HG02588 (cell line): ENCODE measurements at regions not wholly inside any gene's neighbourhood (a gene's known extent, or its start where the extent isn't known, plus 50 kb on each side); places are given as distances from the start of the nearest gene placed in this dataset.
"Not testable (repeated sequence)": the region's sequence is repeated elsewhere in the genome, so short reads cannot be mapped to it uniquely, and the experiment has no call there.

ENCODE experiments used
- ATAC-seq: cut with Tn5 transposase; IDR thresholded peaks from one replicate; pipeline ENCODE4 v1.9.1; 2021; ENCODE audit warnings: mild to moderate bottlenecking, moderate library complexity; ENCODE audit not compliant: unreplicated experiment

DNA sequence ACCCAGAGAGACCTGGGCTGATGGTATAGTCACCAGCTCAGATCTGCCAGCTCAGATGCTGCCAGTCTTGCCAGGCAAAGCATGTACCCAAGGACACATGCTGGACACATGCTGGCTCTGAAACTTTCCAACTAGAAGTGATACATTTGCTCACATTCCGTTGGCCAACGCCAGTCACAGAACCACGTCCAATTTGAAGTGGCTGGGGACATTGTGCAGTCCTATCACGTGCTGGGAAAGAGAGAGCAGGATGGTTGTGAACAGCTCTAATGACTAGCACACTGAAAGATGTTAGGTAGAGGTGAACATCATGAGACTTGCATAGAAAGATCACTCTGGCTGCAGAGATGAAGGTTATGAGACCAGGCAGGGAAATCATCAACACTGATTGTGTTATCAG, 308.5 kb upstream of the ROPN1 start:
- no peak for ATAC-seq

DNA sequence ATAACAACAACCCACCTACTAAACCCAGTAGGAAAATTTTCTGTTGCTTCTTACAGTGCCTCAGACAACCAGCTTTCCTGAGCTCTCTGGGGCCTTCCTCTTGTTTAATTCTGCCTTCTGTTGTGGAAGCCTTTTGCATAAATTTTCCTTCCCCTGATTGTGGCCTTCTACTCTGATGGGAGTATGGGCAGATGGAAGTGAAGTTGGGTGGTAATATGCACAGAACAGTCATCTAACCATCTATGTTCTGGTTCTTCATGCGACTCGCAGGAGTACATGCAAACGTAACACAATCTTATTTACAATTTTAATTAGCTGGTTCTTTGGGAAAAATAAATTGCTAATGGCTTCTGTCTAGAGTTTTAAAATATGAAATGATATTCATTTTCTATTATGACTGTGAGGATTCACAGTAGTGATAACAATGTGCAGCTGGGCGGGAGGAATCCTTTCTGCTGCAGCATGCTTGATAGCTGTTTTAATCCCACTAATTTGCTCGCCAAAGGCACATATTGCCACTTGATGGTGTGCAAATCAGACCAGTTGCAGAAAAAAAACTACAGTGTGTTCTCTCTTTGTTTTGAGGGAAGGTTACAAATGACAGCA, 311.5 kb upstream of the ROPN1 start:
- no peak for ATAC-seq

DNA sequence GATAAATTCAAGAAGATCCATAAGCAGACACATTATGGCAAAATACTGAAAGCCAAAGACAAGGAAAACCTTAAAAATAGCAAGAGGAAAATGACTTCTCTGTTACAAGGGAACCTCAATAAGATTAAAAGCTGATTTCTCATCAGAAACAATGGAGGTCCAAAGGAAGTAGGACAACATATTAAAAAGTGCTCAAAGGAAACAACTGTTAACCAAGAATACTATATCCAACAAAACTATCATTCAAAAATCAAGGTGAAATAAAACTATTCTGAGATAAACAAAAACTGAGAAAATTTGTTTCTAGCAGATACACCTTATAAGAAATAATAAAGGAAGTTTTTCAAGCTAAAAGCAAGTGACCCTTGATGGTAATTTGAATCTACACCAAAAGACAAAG, 314.7 kb upstream of the ROPN1 start:
- ATAC-seq = no peak

DNA sequence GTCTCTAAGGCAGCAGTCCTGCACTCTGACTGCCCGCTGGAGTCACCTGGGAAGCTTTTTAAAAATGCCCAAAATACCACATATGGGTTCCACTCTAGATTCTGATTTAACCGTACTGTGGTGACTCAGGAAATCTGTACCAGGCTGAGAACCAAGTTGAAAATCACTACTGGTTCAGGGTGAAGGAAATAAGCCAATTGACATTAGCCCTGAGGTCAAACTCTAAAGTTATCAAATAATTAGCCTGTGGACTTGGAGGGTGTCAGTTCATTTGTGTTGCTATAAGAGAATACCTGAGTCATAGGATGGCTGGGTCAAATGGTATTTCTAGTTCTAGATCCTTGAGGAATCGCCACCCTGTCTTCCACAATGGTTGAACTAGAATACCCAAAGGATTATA, 321.7 kb upstream of the ROPN1 start:
- no peak for ATAC-seq

DNA sequence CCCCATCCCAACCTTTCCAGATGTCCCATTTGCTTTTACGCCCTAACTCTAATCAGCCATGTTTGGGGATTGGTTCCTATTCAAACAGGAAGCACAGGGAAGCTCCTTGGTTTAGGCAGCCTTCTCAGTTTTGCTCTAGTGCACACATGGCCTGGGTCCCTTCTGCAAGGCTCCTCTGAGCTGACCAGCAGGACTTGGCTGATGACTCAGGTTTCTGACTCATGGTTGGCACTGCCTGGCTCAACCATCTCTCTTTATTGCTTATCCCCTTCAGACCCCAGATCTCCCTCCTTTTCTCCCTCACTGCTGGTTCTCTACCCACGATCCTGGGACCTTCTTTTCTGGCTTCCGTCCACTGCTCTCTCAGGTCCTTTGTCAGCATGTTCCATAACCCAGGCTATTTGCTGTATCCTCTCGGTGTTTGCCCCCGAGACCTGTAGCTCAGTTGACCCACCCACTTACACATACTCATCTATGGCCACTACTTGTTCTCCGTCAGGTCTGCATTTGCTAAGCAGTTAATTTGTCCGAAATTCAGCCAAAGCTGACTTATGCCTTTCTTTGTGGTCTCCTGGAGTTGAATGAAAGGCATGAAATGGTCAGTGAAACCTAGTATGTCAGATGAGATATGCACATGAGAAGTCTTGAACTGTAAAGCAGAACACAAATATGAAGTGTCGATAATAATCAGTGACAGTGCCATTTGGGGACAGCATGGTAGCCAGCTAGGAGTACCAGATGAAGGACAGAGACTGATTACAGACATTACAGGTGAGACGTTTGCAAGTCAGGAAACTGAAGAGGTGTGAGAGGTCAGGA, 323.5 kb upstream of the ROPN1 start:
- no peak for ATAC-seq

DNA sequence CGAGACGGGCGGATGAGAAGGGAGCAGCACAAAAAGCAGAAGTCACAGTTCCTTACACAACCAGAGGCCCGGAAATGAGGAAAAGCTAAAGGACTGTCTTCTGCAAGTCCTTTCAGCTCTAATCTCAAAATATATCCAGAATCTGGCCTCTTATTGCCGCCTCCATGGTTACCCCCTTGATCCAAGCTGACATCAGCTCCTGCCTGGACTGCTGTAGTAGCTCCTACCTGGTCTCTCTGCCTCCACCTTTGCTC, 324.0 kb upstream of the ROPN1 start:
- ATAC-seq = no peak

DNA sequence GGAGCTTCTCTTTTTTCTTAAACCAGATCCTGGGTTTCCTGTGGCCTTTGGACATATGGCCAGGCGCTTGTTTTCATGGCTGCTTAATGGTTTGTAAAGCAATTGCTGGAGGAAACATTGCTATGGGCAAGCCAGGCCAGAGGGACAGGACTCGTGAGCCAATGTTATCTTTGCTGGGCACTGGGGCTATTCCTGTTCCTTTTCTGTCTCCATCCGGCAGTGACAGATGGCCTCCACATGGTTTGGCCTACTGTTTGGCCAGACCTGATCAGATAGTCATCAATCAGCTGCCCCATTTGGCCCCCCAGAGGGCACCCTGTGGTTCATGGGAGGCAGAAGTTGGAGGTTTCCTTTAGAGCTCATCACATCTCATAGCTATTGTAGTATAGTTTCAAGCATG, 326.1 kb upstream of the ROPN1 start:
- no peak for ATAC-seq

DNA sequence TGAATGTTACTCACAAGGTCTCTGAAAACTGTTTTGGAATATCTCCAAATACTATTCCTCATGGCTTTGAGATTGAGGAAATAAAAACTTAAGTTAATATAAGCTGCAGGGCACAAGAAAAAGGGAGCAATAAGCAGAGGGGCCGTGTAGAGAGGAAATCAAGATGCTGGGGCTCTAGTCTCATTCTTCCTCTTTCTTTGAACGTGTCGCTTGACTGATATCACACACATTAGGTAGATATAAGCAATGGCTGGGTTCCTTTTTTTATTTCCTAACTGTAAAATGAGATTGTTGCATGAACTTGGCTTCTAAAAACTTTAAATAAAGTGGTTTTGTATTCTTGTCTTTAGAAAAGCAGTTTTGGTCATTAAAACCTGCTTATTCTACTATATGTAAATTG, 326.7 kb upstream of the ROPN1 start:
- ATAC-seq = no peak

DNA sequence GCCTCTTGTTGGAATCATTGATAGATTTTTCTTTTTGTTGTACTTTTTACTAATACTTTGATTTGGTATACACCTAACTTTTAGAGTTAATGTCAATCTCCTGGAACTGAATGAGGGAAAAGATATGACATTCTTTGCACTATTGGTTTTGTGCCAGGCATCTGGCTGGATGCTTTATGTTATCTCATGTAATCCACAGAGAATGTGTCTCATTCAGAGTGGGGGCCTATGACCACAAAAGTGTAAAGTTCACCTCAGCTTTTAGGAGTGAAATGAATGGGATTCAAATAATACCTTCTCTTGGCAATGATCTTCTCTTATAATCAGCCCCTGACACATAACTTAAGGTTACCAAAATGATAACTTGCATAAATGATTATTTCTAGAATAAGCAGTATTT, 329.1 kb upstream of the ROPN1 start:
- ATAC-seq = no peak

DNA sequence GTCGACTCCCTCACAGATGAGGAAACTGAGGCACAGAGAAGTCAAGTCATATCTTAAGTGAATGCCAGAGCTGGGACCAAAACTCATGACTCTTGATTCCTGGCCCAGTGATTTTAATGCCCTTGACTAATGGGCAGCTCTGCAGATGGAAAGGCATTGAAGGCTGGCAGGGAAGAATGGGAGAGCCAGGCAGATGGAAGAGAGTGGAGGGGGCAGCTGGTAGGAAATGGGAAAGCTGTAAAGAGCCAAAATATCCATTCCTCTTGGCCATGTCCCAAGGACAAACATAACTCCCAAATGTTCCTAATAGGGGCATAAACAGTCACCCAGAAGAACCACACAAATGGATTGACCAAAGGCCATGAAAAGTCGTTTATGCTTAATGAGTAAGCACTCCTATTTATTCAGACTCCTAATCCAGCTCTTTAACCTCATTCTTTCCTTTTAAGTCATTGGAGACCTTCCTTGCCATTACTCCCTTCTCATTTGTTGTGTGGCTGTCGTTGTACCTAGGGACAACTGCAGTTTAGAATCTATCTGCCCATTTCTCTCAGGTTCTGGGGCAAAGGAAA, 330.5 kb upstream of the ROPN1 start:
- ATAC-seq = no peak

DNA sequence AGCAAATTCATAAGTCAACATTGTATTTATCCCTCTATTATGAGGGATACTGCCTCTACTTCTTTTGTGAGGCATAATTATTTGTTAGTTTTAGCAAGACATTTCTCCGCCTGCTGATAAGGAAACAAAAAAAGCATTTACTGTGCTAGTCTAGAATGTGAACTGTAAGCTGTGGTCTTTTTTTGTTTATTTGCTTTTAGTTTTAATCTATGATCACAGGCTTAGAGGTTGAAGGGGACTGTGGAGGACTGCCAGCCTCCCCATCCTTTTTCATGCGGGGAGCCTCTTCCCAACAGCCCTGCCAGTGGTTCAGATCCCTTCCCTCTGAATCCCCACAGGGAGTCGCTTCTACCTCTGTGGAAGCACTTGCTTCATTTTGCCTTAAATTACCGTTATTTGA, 331.0 kb upstream of the ROPN1 start:
- no peak for ATAC-seq

DNA sequence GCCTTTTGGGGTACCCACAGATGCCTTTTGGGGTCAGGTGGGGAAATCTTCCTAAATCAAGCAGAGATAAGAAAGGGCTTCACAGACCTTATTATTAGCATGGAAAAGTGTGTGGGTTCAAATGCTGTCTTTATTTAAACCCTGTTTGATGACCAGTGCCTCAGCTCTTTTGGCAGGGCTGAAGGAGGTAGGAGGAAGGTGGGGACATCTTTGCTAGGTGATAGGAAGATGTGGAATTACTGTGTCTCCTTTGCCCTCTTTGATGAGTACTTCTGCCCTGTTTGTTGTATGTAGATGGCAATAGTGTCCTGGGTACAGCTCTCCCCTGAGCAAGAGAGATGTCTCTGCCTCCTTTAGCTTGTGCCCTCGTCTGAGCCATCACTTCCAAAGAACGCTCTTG, 333.3 kb upstream of the ROPN1 start:
- no peak for ATAC-seq

DNA sequence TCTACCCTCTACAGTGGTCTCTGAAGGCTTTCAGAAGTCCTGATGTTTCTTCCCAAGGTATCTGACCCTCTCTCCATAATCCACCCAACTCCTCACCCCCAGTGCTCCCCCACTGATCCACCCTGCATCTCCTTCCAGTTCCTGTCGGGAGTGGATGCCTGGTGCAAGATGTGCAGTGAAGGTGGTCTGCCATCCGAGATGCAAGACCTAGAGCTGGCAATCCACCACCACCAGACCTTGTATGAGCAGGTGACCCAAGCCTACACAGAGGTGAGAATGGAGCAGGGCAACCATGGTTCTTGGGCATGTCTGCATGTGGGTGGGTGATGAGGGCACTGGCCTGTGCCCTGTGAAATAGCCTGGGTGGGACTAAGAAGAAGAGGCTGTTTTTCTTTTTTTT, 337.8 kb upstream of the ROPN1 start:
- no peak for ATAC-seq

DNA sequence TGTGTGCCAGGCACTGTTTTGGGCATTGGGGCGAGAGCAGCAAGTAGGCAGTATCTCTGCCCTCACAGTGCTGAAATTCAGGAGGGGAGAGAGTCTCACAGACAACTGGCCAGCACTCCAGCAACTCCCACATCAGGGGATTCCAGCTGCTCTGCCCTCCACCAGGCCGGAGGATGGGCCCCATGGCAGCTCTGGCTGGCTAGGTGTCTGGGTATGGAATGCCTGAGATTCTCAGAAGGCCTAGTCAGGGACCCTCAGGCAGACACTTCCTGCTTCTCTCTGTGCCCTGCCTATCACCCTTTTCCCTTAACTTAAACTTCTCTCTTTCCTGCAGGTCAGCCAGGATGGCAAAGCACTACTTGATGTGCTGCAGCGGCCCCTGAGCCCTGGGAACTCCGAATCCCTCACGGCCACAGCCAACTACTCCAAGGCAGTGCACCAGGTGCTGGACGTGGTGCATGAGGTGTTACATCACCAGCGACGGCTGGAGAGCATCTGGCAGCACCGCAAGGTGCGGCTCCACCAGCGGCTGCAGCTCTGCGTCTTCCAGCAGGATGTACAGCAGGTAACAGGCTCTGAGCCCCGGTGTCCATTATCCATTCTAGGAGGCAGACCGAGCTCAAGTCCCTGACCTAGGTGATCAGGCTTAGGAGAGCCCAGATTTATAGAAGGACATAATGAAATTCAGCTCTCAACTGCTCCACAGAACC, 342.2 kb upstream of the ROPN1 start:
- no peak for ATAC-seq

DNA sequence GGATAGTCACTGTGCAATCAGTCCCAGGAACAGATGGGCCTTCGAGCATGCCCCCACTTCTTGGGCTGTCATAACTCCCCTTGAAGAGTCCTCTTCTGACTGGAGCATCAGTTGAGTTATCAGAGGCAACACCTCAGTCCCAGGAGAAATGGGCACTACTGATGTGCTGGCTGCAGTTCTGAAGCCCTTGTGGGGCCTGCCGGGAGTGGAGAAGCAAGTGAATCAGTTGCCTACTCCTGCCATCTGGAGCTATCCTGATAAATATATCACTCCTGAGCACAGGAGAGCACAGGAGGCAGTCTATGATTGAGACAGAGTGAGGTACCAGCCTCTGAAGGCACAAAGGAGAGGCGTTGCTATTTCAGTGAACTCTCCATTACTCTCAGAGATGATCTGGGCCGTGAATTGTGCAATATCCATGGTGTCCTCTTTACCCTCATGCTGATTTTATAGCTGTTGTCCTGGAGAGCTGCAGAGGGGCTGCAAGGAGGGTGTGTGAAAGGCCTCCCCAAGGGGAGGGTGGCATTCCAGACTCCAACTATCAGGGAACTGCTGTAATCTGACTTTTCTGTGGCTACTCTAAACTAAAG, 344.2 kb upstream of the ROPN1 start:
- ATAC-seq = no peak

DNA sequence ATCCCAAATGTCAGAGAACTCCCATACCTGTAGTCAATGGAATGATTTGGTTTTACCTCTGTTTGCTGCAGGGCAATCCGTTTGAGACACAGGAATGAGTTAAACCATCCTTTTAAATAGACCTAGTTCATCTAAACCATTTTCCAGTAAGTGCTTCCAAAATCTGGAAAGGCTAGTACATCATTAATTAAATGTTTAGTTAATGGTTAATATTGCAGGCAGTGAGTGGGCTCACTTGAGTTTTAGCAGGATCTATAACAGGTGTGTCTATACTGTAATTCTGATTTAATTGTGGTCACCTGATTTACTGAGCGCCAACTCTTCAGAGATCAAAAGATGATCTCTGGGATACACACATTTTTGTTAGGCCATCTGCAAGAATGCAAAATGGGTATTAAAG, 353.9 kb upstream of the ROPN1 start:
- ATAC-seq = no peak

DNA sequence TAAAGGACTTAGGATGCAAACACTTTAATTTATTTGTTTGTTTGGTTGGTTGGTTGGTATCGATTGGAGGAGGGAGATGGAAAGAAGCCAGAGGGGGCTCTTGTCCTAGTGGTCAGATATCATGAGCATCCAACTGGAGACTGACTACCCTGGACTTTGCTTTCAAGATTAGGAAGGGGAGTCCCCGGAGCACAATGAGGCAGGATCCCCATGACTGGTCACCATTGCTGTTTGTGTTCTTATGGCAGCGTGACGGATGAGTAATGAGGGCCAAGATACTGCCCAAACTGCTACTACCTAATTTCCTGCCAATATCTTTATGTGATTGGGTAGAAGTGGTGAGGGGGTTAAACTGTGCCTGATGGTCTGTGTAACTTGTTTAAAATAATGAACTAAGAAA, 354.6 kb upstream of the ROPN1 start:
- no peak for ATAC-seq

DNA sequence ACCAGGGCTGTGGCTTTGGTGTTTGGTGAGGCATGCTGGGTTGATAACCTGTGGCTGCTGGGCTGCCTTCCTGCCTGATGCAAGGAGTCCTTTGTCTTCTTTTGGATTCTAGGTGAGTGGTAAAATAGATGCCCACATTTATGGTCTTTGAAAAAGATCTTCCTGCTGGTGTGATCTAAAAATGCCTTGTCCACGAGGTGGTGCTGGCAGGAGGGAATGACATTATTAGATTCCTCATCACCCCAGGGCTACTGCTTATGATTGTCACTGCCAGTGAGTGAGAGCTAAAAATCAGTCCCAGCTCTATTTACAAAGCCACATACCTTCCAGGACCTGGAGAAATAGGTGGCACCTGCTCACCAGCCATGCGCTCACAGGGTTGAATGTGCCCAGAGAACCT, 355.5 kb upstream of the ROPN1 start:
- ATAC-seq = no peak

DNA sequence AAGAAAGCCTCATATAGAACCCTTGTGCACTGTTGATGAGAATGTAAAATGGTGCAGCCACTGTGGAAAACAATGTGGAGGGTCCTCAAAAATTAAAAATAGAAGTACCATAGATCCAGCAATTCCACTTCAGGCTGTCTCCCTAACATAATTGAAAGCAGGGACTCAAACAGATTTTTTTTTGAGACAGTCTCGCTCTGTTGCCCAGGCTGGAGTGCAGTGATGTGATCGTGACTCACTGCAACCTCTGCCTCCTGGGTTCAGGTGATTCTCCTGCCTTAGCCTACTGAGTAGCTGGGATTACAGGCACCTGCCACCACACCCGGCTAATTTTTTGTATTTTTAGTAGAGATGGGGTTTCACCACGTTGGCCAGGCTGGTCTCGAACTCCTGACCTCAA, 356.6 kb upstream of the ROPN1 start:
- not testable (repeated sequence) for ATAC-seq

DNA sequence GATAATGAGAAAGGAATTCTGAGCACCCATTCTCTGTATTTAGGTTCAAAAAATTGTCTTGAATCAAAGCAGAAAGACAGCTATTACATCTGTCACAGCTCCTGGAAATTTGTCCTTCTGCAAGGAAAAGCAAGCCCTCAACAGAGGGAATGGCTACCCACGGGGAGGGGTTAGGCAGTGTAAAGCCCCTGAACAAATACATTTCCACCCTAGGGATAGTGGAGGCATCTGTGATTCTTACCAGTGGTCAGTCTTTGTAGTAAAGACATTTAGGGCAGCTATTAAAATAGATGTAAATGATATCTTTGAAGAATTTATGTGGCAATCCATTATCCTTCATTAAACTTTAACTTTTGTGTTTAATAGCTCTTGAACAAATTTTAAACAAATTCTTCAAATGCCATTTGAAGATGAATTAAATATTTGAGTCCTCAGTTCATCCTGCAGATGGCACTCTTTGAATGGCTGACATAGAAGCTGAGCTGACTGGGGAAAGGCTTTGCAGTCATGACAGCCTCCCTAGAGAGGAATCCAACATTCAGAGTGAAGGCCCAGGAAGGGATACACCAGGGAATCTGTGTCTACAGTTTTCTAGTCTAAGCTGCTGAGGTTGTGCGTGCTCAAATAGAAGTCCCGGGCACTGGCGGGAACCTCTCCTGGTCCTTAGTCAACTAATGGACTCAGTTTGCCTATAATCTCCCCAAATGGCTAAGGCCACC, 359.7 kb upstream of the ROPN1 start:
- no peak for ATAC-seq

DNA sequence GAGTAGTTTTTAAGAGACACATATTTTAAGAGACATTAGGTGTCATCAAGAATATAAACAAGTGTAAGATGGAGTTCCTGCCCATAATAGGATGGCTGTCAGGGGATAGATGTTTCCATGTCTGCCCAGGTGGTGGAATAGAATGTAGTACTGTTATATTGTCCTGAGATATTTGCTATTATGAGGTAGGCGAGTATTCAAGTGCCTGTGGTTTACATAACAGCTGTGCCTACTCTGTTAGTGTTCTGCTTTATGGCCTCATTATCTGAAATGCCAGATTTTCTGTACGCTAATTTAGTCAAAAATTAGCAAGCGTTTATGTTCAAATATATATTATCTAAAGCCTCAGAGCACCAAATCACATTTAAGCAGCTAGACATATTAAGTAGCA, 360.2 kb upstream of the ROPN1 start:
- no peak for ATAC-seq
